CD4-positive, alpha-beta T cell treated with Interleukin-2 at 100 ng/mL for 4 hours (primary cell): ENCODE measurements at regions not wholly inside any gene's neighbourhood (a gene's known extent, or its start where the extent isn't known, plus 50 kb on each side); places are given as distances from the start of the nearest gene placed in this dataset.
"Not testable (repeated sequence)": the region's sequence is repeated elsewhere in the genome, so short reads cannot be mapped to it uniquely, and the experiment has no call there.

ENCODE experiments used
- DNase-seq: peaks from one replicate; pipeline ENCODE4 v3.0.0-alpha.2; 2020; ENCODE audit warnings: low spot score

GRCh38 chr5:57429513-57430120 lies 53.0 kb downstream of the ACTBL2 start:
- DNase-seq: no peak

- DNase-seq: not testable (repeated sequence)
These were observed 53.6 kb downstream of the ACTBL2 start for GRCh38 chr5:57429021-57429420.

DNA sequence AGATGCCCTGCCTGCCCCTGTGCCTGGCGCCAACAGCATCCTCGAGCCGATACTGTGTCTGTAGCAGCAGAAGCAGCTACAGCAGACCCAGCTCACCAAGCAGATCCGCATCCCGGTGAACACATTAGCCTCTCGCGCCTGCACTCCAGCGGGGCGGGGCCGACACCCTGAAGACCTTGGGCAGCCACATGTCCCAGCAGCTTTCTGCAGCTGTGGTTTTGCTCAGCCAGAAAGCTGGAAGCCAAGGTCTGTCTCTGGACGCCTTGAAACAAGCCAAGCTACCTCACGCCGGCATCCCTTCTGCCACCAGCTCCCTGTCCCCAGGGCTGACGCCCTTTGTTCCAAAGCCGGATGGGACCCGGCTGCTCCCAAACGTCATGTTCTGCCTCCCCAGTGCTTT lies 59.6 kb downstream of the ACTBL2 start:
- no peak for DNase-seq

- DNase-seq: no peak
These were observed 60.3 kb downstream of the ACTBL2 start for GRCh38 chr5:57422341-57422740.

GRCh38 chr5:57420801-57421200 lies 61.8 kb downstream of the ACTBL2 start:
- no peak for DNase-seq

DNA sequence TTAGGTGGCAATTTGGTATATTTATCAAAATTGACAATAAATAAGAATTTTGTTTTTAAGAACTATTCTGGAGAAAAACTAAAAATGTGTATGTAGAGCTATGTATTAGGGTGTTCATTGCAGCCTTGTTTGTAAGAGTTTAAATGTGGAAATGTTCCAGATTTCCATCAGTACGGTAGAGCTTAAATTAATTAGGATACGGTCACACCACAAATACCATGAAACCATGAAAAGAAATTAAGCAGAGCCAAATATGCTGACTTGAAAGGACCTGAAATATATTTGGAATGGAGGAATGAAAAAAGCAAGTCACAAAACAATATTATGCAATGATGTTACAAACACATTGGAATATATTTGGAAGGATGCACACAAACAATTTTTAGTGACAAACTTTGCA lies 64.6 kb downstream of the ACTBL2 start:
- DNase-seq: no peak

DNA sequence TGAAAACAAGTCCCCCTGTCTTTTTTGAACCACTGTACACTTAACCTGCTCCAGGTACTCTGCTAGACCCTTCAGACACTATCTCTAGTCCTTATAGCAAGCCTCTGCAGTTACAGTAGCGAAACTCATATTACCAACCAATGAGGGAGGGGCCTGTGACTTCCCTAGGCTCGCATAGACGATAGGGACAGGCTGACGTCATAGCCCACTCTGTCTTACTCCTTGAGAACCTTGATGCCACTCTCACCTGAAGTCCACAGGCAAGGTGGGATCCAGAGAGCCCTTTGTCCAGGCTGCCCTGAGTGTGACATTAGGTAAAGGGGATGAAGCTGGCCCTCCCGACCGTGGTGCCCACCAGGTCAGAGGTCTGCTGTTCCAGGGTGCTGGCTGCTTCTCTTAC lies 65.3 kb downstream of the ACTBL2 start:
- DNase-seq: no peak

DNA sequence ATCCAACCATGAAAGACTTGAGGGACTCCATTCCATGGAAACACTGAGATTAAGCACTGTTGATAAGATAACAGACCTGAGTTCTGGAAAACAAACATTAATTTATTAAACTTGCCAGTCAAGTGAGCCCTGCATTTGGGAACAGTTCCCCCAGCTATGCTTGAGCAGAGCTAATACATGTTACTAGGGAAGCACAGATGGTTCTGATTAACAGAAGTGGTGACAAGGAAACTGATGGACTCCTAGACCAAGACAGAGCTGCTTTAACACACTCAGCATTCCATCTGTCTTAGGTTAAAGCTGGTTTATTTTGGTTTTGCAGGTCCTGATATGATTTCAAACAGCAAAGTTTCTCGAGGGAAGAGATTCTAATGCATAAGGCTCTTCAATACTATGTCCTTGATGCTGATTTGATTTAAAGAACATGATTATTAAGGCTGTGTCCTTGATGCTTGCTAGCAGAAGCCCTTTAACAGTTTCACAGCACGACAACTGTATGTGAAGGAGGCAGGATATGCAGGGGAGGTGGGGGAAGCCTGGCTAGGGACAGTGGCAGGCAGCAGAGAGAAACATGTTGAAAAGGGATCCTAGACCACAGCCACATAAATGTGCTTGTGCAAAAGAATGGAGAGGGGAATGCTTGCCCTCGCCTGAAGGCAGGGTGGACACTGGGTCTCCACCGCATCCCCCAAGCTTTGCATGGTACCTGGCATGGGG lies 66.2 kb downstream of the ACTBL2 start:
- no peak for DNase-seq

DNA sequence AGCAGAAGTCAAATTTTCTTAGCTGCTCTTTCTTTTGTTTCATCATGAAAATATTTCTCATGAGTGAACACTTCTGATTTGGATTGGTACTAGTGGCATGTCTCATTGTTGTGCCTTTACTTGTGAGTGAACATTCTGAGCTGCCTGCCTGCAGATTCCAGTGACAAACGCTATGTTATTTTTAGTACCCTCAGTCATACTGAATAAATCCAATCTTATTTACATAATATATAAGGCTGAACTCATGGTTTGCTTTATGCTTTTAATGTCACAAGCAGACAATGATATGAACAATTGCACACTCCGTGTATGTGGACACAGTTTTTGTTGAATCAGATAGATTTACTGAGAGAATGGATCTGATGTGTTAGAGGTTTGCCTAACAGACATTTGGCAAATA lies 67.8 kb downstream of the ACTBL2 start:
- DNase-seq: no peak

DNA sequence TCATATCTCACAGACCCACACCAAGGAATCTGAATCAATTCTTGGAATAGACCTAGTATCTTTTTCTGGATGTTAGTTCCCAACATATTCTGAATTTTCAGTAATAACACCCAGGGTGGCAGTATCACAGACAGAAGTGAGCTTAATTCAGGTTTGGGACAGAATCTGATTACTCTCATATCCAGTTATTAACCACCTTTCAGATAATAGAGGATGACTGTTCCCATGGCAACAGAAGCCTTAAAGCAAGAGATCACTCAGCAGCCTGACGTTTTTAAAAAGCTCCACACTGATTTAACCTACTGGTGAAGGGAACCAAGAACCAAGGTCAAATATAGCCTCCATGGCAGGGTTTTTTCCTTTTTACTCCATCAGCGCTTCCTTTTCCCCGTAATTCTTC lies 68.4 kb downstream of the ACTBL2 start:
- no peak for DNase-seq

- DNase-seq: no peak
These were observed 69.5 kb downstream of the ACTBL2 start for GRCh38 chr5:57413145-57413544.

DNA sequence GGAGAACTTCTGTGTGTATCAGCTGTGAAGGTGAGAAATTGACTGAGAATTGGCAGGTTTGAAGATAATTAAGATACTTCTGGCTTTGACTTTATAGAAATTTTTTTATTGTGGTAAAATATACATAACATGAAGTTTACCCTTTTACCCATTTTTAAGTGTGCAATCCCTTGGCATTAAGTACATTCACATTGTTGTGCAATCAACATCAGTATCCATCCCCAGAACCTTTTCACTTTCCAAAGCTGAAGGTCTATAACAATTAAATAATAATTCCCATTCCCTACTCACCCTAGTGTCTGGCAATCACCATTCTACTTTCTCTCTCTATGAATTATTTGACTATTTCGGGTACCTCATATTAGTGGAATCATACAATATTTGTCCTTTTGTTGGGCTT lies 69.9 kb downstream of the ACTBL2 start:
- no peak for DNase-seq

DNA sequence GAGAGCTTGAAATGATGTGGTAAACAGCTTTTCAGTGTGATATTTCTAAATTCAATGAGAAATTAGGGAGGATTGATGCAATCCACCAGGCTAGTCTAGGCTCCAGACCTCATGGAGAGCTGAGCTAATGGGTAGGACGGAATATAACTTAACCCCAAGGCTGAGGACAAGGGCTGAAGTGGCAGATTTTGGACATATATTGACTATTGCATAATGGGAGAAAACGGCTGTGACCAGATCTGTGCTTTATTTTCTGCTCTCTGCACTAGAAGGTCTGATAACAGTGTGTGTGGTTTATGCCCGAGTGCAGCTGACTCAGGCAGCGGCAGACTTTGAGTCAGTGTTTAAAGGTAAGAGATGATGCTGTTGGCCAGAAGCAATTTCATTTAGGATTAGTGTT lies 70.6 kb downstream of the ACTBL2 start:
- no peak for DNase-seq

DNA sequence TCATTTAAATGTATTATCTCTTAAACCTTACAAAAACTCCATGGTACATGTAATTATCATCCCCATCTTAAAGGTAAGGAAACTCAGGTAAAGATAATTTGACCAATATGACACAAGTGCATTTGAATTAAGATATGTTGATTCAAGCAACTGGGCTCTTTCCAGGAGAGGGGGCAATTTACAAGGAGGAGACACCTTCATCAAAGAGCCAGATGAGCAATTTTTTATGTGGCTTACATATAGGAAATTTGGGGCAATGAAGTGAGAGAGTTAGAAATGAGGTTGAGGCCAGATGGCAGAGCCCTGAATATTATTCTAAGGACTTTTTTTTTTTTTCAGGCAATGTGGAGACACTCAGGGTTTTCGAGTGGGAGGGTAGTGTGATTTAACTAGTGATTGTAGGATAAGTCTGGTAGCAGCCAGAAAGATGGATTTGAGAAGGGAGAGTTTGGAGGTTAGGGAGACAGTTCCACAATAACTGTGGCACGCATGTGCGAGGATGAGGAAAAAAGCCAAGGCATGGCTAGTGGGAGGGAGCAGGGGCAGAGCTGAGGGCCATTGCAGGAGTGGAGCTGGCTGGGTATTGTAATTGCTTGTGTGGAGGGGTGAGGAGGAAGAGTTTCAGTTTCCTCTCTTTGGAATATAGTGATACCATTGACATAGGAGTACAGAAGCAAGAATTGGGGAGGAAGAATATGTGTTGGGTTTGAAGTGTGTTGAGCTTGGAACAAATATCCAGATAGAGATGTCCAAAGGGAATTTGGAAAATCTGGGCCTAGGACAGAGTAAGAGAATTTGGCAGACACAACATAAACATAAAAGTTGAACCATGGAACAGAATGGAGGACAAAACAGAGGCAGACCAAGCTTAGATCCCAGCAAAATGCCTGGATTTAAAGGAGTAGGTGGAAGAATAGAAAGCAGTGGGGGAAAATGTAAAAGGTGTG lies 72.0 kb downstream of the ACTBL2 start:
- no peak for DNase-seq

DNA sequence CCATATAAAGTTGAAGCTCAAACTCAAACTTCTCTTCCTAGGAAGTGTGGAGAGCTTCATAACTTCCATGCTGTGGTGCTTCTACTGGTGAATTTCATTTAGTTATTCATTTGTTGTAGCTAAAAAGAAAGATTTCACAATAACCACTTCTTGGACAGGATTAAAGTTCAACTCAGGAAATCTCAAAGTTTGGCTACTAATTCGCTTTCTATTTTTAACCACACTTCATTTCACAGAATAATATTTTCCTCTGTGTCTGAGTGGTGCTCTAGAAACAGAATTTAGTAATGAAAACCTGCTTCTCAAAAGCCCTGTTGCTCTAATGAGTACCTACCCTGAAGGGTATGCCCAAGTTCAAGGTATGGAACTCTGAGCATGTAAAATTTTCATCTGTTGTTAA lies 73.9 kb downstream of the ACTBL2 start:
- DNase-seq: no peak

GRCh38 chr5:57408285-57408684 lies 74.3 kb downstream of the ACTBL2 start:
- no peak for DNase-seq

GRCh38 chr5:57407391-57407790 lies 75.2 kb downstream of the ACTBL2 start:
- DNase-seq: no peak

GRCh38 chr5:57406641-57407040 lies 76.0 kb downstream of the ACTBL2 start:
- no peak for DNase-seq

- DNase-seq: no peak
These were observed 76.6 kb downstream of the ACTBL2 start for GRCh38 chr5:57405984-57406383.

- no peak for DNase-seq
These were observed 79.8 kb downstream of the ACTBL2 start for GRCh38 chr5:57402761-57403160.

GRCh38 chr5:57402348-57402747 lies 80.3 kb downstream of the ACTBL2 start:
- no peak for DNase-seq

DNA sequence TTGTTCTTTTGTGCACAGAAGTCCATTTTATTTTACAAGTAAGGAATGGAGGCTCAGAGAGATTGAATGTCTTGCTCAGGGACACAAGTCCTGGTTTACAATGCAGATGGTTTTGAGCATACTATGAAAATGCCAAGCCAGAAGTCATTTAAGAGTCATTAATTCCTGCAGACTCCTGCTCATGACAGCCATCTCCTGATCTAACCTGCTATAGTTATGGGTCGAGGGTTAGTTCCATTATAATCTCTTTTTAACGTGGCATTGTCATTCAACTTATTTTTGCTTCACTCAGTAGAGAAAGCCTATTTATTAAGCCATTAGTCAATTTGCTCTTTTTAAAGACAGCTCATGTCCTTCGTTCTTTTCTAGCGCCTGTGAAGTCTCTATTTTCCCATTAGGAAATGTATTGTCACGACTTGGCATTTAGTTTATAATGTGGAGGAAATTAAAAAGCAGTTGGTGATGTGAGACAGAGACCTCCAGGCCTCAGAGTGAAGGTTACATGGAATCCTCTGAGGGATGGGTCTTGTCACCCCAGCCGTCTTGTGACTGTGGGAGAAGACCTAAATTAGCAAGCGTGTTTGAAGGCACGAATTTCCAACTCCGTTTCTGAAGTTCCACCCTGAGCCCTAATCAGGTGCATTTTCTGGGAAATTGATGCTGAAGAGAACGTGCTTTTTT lies 84.1 kb downstream of the ACTBL2 start:
- no peak for DNase-seq
